ENCODE measurements at regions not wholly inside any gene's neighbourhood (a gene's known extent, or its start where the extent isn't known, plus 50 kb on each side); places are given as distances from the start of the nearest gene placed in this dataset.

GRCh38 chr21:36246080-36246631, 73.8 kb upstream of the MORC3 start:
- TF ChIP-seq CTCF (IDR thresholded peaks at IDR 0.05): no peak
- no peak for TF ChIP-seq POLR2A (IDR thresholded peaks at IDR 0.05)

GRCh38 chr21:36247316-36248010, 72.5 kb upstream of the MORC3 start:
- WGBS, 4 donors: 93 to 95% (median 94%) methylated on average over 8 of the region's 8 CpGs
- peaks cover 0 to 92% (median 82%) of the 10 kb centered on the region in 9 donors for H3K36me3 ChIP-seq
- intact Hi-C loops (cut with DNase I): no loop called here

More at GRCh38 chr21:36246080-36246631, 73.8 kb upstream of the MORC3 start:
- ATAC-seq (no peak), DNase-seq (no peak)
- Histone ChIP-seq H3K4me1 (peaks cover 0 to 3% (median 0%) of the 10 kb centered on the region in 12 donors), H3K9me3 (no peaks in the 10 kb centered on the region), H3K4me3 (no peak overlapping the region), H3K27me3 (no peaks in the 10 kb centered on the region), H3K27ac (no peak overlapping the region), H3K36me3 (peaks cover 0 to 79% (median 70%) of the 10 kb centered on the region in 9 donors)
- WGBS, 4 donors: 79 to 84% (median 82%) methylated on average over 22 to 23 of the region's 23 CpGs
- intact Hi-C loops (cut with DNase I): no loop called here

GRCh38 chr21:36249576-36250422, 70.2 kb upstream of the MORC3 start:
- ATAC-seq (no peak), DNase-seq (no peak)
- TF ChIP-seq POLR2A (IDR thresholded peaks at IDR 0.05) (no peak), CTCF (IDR thresholded peaks at IDR 0.05) (no peak)
- Histone ChIP-seq H3K36me3 (peaks cover 0 to 100% (median 96%) of the 10 kb centered on the region in 9 donors), H3K4me3 (no peak overlapping the region), H3K27ac (no peak overlapping the region), H3K27me3 (no peaks in the 10 kb centered on the region), H3K9me3 (no peaks in the 10 kb centered on the region), H3K4me1 (no peaks in the 10 kb centered on the region)
- intact Hi-C loops (cut with DNase I): no loop called here
- 89 to 92% (median 91%) methylated on average over 20 of the region's 20 CpGs for WGBS, 4 donors

More at GRCh38 chr21:36247316-36248010, 72.5 kb upstream of the MORC3 start:
- no peak overlapping the region for H3K27ac ChIP-seq
- H3K9me3 ChIP-seq: no peaks in the 10 kb centered on the region
- no peak overlapping the region for H3K4me3 ChIP-seq
- DNase-seq (no peak), ATAC-seq (no peak)
- no peaks in the 10 kb centered on the region for H3K27me3 ChIP-seq
- TF ChIP-seq POLR2A (IDR thresholded peaks at IDR 0.05) (no peak), CTCF (IDR thresholded peaks at IDR 0.05) (no peak)
- H3K4me1 ChIP-seq: peaks cover 0 to 2% (median 0%) of the 10 kb centered on the region in 12 donors

Data from heart left ventricle (tissue), 16 donors.